B cell (primary cell): ENCODE measurements at regions not wholly inside any gene's neighbourhood (a gene's known extent, or its start where the extent isn't known, plus 50 kb on each side); places are given as distances from the start of the nearest gene placed in this dataset.

Experiments used
- ATAC-seq: fragments of 200-7000 bp; cut with Tn5 transposase; one replicate; pipeline ENCODE4 v1.10.0; 2021; ENCODE audit warnings: low read depth, mild to moderate bottlenecking, moderate number of reproducible peaks, moderate library complexity
- CTCF ChIA-PET: fragments of 350-600 bp; sonication (Branson Sonifier 250); formaldehyde crosslinking; loops from one replicate; lab custom pipeline; 2021; ENCODE audit warnings: antibody characterized with exemption, inconsistent platforms; lab: Charles Lee
- POLR2A ChIA-PET: fragments of 350-600 bp; sonication (Branson Sonifier 250); formaldehyde crosslinking; loops from one replicate; lab custom pipeline; 2021; ENCODE audit warnings: antibody characterized with exemption; lab: Charles Lee
- DNase-seq: peaks from one replicate; pipeline ENCODE4 v3.0.0; 2013
- H2AFZ ChIP-seq: 2 replicates; pipeline ENCODE4 v1.6.1; 2012; ENCODE audit warnings: mild to moderate bottlenecking, low read depth, low read length; ENCODE audit not compliant: insufficient read depth, poor library complexity, severe bottlenecking
- H3K27ac ChIP-seq, 2 donors: 1 replicate in 1 of 2; 2 replicates in 1 of 2; pipeline ENCODE4 v1.5.1; 2012 to 2013; ENCODE audit warnings: low read length in 2 of 2, mild to moderate bottlenecking in 2 of 2, moderate library complexity in 1 of 2
- H3K27me3 ChIP-seq, 4 experiments: fragments of 200-600 bp in 1 of 4; sonication (generic) in 1 of 4; replicated peaks in 1 of 4; 1 replicate in 2 of 4; 2 replicates in 2 of 4; pipeline versions ENCODE4 v1.6.1 to v1.7.0; 2013 to 2016; ENCODE audit warnings: low read length in 3 of 4, mild to moderate bottlenecking in 2 of 4, mixed read lengths in 1 of 4, moderate library complexity in 1 of 4; ENCODE audit not compliant: insufficient read depth in 4 of 4, control insufficient read depth in 3 of 4; ENCODE audit errors: control extremely low read depth in 1 of 4
- H3K36me3 ChIP-seq, 2 experiments: replicated peaks in 1 of 2; 1 replicate in 1 of 2; 2 replicates in 1 of 2; pipeline versions ENCODE4 v1.6.1 to v1.7.1; 2013; ENCODE audit warnings: low read length in 1 of 2; ENCODE audit not compliant: insufficient read depth in 2 of 2, control insufficient read depth in 1 of 2; ENCODE audit errors: control extremely low read depth in 1 of 2, extremely low read depth in 1 of 2
- H3K4me1 ChIP-seq, 2 donors: fragments of 200-600 bp in 1 of 2; sonication (generic) in 1 of 2; 1 replicate in 1 of 2; 2 replicates in 1 of 2; pipeline versions ENCODE4 v1.5.1 to v1.6.1; 2013 to 2017; ENCODE audit warnings: low read length in 2 of 2; ENCODE audit not compliant: control insufficient read depth in 2 of 2, insufficient read depth in 2 of 2
- H3K4me2 ChIP-seq: replicated peaks from 2 replicates; pipeline ENCODE3; 2012; ENCODE audit warnings: mild to moderate bottlenecking, low read depth, low read length; ENCODE audit not compliant: poor library complexity, severe bottlenecking
- H3K4me3 ChIP-seq, 5 experiments: fragments of 200-600 bp in 1 of 5; sonication (generic) in 1 of 5; 1 replicate in 3 of 5; 2 replicates in 2 of 5; pipeline versions ENCODE4 v1.5.1 to v1.7.0; 2011 to 2016; ENCODE audit warnings: low read length in 4 of 5, mild to moderate bottlenecking in 4 of 5, low read depth in 2 of 5, control low read depth in 1 of 5, moderate library complexity in 1 of 5; ENCODE audit not compliant: insufficient read depth in 1 of 5; ENCODE audit errors: control extremely low read depth in 1 of 5, extremely low read depth in 1 of 5
- H3K79me2 ChIP-seq: fragments of 200-600 bp; sonication (generic); one replicate; pipeline ENCODE4 v1.6.0; 2016; ENCODE audit warnings: low read length; ENCODE audit not compliant: control insufficient read depth, insufficient read depth
- H3K9ac ChIP-seq: fragments of 200-600 bp; sonication (generic); 2 replicates; pipeline ENCODE4 v1.6.1; 2017; ENCODE audit warnings: mild to moderate bottlenecking, low read length, moderate library complexity
- H3K9me3 ChIP-seq, 3 donors: one replicate each; pipeline versions ENCODE4 v1.6.1 to v1.7.1; 2013; ENCODE audit warnings: low read length in 2 of 3; ENCODE audit not compliant: control insufficient read depth in 2 of 3, insufficient read depth in 1 of 3; ENCODE audit errors: control extremely low read depth in 1 of 3
- H4K20me1 ChIP-seq: 2 replicates; pipeline ENCODE4 v1.6.0; 2012; ENCODE audit warnings: mild to moderate bottlenecking, low read length; ENCODE audit not compliant: insufficient read depth, control insufficient read depth, poor library complexity, severe bottlenecking
- H3K27ac Mint-ChIP-seq: one replicate; pipeline ENCODE4 v1.8.0; 2021; ENCODE audit warnings: mixed read lengths
- H3K27me3 Mint-ChIP-seq: one replicate; pipeline ENCODE4 v1.8.0; 2021; ENCODE audit warnings: mixed read lengths
- H3K4me1 Mint-ChIP-seq: one replicate; pipeline ENCODE4 v1.8.0; 2021; ENCODE audit warnings: mixed read lengths
- H3K4me3 Mint-ChIP-seq: one replicate; pipeline ENCODE4 v1.8.0; 2021; ENCODE audit warnings: mixed read lengths
- H3K9me3 Mint-ChIP-seq: one replicate; pipeline ENCODE4 v1.8.0; 2022; ENCODE audit warnings: mixed read lengths; ENCODE audit not compliant: insufficient read depth
- EZH2 ChIP-seq: IDR thresholded peaks from 2 replicates; pipeline ENCODE4 v1.6.1; 2012; ENCODE audit warnings: borderline replicate concordance, low read depth, mild to moderate bottlenecking, moderate library complexity, low read length; ENCODE audit not compliant: insufficient read depth, poor library complexity, severe bottlenecking
- WGBS: methylation state at CpG from one replicate; pipeline ENCODE4 v1.1.5; 2013; ENCODE audit warnings: missing lambda C conversion rate; ENCODE audit not compliant: insufficient coverage; 5-methylcytosine and 5-hydroxymethylcytosine counted together
- intact Hi-C: fragments of 100-400 bp; cut with micrococcal nuclease; formaldehyde crosslinking; loops from one replicate; pipeline ENCODE4 v1.10.0; 2022
- TF ChIP-seq, protein P1 (sequence below): fragments of 200-600 bp; IDR thresholded peaks from one replicate; pipeline ENCODE4 v1.8.0; 2022; ENCODE audit warnings: antibody characterized with exemption, mild to moderate bottlenecking

DNA sequence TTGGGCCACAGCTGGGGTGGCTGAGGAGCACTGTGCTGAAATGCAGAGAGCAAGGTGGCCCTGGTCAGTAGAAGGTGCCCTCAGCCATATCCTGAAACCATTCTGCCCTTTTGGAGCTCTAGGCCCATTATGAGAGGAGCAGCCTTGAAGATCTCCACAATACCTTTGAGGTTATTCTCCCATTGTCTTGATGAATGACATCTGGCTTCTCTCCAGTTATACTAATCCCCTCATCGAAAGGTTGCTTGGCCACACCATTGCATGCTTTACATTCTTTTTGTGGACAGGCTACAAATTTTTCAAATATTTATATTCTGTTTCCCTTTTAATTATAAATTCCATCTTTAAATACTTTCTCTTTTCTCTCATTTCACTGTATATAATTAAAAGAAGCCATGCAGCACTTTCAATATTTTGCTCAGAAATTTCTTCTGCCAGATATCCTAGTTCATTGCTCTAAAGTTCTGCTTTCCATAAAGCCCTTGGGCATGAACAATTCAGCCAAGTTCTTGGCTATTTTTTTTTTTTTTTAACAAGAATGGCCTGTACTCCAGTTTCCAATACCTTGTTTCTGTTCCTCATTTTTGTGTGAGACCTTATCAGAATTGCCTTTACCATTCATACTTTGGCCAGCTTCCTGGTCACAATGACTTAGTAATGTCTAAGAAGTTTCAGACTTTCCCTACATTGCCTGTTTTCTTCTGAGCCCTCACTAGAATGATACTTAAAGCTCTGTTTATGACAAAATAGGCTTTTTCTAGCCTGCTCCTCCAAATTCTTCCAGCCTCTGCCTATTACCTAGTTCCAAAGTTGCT is 138.9 kb upstream of the SGO1 start:
- H3K27ac Mint-ChIP-seq: no peak overlapping the region
- no peaks in the 10 kb centered on the region for H4K20me1 ChIP-seq
- no peaks in the 10 kb centered on the region for H3K36me3 ChIP-seq
- ChIA-PET POLR2A (no interaction called here), CTCF (interaction anchor here (0.6 kb wide), 1 partner anchor 197 kb away, joined by 4 read pairs; no protein-coding TSS in a partner anchor)
- peaks cover 5% of the 10 kb centered on the region in 2 donors for H3K4me1 ChIP-seq
- intact Hi-C loops: no loop called here
- DNase-seq (peak; percentile 18), ATAC-seq (peak; percentile 36)
- WGBS: 100% methylated on average over 1 of the region's 1 CpG
- no peak overlapping the region for H3K4me3 Mint-ChIP-seq
- H3K4me1 Mint-ChIP-seq: peaks cover 5% of the 10 kb centered on the region
- H3K27me3 Mint-ChIP-seq: no peaks in the 10 kb centered on the region
- no peak overlapping the region for H3K4me3 ChIP-seq
- no peaks in the 10 kb centered on the region for H3K9me3 ChIP-seq
- H3K79me2 ChIP-seq: no peaks in the 10 kb centered on the region
- H2AFZ ChIP-seq: no peak overlapping the region
- no peak overlapping the region for H3K4me2 ChIP-seq
- H3K9me3 Mint-ChIP-seq: no peaks in the 10 kb centered on the region
- H3K9ac ChIP-seq: no peak overlapping the region
- H3K27me3 ChIP-seq: no peaks in the 10 kb centered on the region
- TF ChIP-seq, protein P1, sequence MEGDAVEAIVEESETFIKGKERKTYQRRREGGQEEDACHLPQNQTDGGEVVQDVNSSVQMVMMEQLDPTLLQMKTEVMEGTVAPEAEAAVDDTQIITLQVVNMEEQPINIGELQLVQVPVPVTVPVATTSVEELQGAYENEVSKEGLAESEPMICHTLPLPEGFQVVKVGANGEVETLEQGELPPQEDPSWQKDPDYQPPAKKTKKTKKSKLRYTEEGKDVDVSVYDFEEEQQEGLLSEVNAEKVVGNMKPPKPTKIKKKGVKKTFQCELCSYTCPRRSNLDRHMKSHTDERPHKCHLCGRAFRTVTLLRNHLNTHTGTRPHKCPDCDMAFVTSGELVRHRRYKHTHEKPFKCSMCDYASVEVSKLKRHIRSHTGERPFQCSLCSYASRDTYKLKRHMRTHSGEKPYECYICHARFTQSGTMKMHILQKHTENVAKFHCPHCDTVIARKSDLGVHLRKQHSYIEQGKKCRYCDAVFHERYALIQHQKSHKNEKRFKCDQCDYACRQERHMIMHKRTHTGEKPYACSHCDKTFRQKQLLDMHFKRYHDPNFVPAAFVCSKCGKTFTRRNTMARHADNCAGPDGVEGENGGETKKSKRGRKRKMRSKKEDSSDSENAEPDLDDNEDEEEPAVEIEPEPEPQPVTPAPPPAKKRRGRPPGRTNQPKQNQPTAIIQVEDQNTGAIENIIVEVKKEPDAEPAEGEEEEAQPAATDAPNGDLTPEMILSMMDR: no peak
- TF ChIP-seq EZH2: no peak
- no peak overlapping the region for H3K27ac ChIP-seq

DNA sequence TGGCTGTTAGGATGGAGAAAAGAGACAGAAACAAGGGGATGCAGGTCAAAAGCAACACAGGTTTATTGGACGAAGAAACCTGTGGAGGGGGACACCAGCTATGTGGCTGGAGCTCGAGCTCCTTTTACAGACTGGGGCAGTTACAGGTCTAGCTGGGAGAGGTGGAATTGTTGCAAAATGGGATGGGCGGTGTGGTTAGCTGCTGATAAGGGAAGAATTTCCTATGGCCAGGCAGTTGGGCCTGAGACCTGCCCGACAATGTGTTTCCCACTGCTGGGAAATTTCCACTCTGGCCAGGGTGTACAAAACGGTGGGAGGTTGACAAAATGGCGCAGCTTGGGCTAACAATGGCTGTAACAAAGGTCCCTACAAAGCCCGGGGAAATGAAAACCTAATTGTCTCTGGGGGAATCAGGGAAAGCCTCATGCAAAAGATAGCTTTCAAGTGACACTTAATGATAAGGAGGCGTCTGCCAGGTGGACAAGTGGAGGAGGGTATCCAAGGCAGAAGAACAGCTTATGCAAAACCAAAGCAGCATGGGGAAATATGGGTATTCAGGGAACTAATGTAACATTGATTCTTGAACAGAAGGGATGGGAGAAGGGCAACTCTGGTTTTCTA is 137.4 kb upstream of the SGO1 start:
- no peak overlapping the region for H3K27ac Mint-ChIP-seq
- no peak for TF ChIP-seq EZH2
- TF ChIP-seq, protein P1: no peak
- POLR2A ChIA-PET: no interaction called here

More for the DNA sequence above, 137.4 kb upstream of the SGO1 start:
- Histone ChIP-seq H3K9me3 (no peaks in the 10 kb centered on the region), H2AFZ (no peak overlapping the region), H3K27ac (no peak overlapping the region), H3K79me2 (no peaks in the 10 kb centered on the region), H3K4me1 (peaks cover 5% of the 10 kb centered on the region in 2 donors), H3K4me2 (no peak overlapping the region), H3K4me3 (no peak overlapping the region), H3K36me3 (no peaks in the 10 kb centered on the region), H4K20me1 (no peaks in the 10 kb centered on the region), H3K27me3 (no peaks in the 10 kb centered on the region), H3K9ac (no peak overlapping the region)
- CTCF ChIA-PET: no interaction called here
- intact Hi-C loops: no loop called here
- H3K4me3 Mint-ChIP-seq: no peak overlapping the region
- no peaks in the 10 kb centered on the region for H3K27me3 Mint-ChIP-seq
- 91% methylated on average over 8 of the region's 8 CpGs for WGBS
- ATAC-seq: no peak
- H3K9me3 Mint-ChIP-seq: no peaks in the 10 kb centered on the region
- DNase-seq: no peak
- H3K4me1 Mint-ChIP-seq: peaks cover 5% of the 10 kb centered on the region
